ENCODE measurements at regions not wholly inside any gene's neighbourhood (a gene's known extent, or its start where the extent isn't known, plus 50 kb on each side); places are given as distances from the start of the nearest gene placed in this dataset.

- Histone ChIP-seq H2BK5ac (ENCODE audit: low read depth, low read length, poor library complexity, severe bottlenecking) (no peak overlapping the region), H3K9me3 (ENCODE audit: control insufficient read depth, insufficient read depth, low read length) (no peaks in the 10 kb centered on the region), H3K36me3 (ENCODE audit: control insufficient read depth, insufficient read depth, low read length) (no peaks in the 10 kb centered on the region), H4K5ac (ENCODE audit: low read depth, low read length) (no peak overlapping the region), H3K4ac (ENCODE audit: low read depth, low read length) (no peak overlapping the region), H3K4me2 (ENCODE audit: low read depth, low read length) (no peak overlapping the region), H3K27ac (ENCODE audit: insufficient read depth, low read length) (no peak overlapping the region), H3K27me3 (ENCODE audit: control insufficient read depth, insufficient read depth, low read length) (no peaks in the 10 kb centered on the region), H2BK120ac (ENCODE audit: low read depth, low read length) (no peak overlapping the region), H3K14ac (replicated peaks; ENCODE audit: low read depth, low read length) (no peak overlapping the region), H3K9me1 (ENCODE audit: insufficient read depth, low read length) (no peaks in the 10 kb centered on the region), H4K8ac (ENCODE audit: low read depth in 2 of 2, low read length in 2 of 2) (peak overlapping the region in 1 of 2 experiments; percentile 37; a peak in 1 of 4 replicates), H2BK15ac (ENCODE audit: low read depth, low read length) (no peak overlapping the region), H2BK20ac (ENCODE audit: low read depth, low read length) (no peak overlapping the region), H4K91ac (ENCODE audit: insufficient read depth, low read depth, low read length) (no peak overlapping the region), H2AK9ac (replicated peaks; ENCODE audit: low read depth, low read length, poor library complexity) (no peak overlapping the region), H2AK5ac (ENCODE audit: low read depth, low read length) (no peak overlapping the region), H3K4me1 (ENCODE audit: control insufficient read depth, insufficient read depth, low read length) (no peaks in the 10 kb centered on the region), H3K9ac (ENCODE audit: low read depth, low read length) (no peak overlapping the region), H3K4me3 (ENCODE audit: insufficient read depth, low read depth, low read length) (no peak overlapping the region), H3K56ac (ENCODE audit: extremely low read depth, insufficient read depth, low read length) (no peak overlapping the region), H3K79me1 (ENCODE audit: low read depth in 1 of 2, low read length in 2 of 2) (no peaks in the 10 kb centered on the region), H2AFZ (replicated peaks; ENCODE audit: low read length, poor library complexity) (no peak overlapping the region), H3K18ac (ENCODE audit: low read depth, low read length) (no peak overlapping the region), H4K20me1 (ENCODE audit: insufficient read depth, low read length) (no peaks in the 10 kb centered on the region), H3K23ac (ENCODE audit: low read depth, low read length) (no peak overlapping the region)
- DNase-seq (no peak), ATAC-seq (ENCODE audit: low read depth) (no peak)
- BruUV-seq (replicated peaks), result no TSS peak
- in situ Hi-C loops (cut with MboI; ENCODE audit: low sequenced_read_pairs) (no loop called here), intact Hi-C loops (cut with micrococcal nuclease) (no loop called here), dilution Hi-C loops (cut with HindIII; ENCODE audit: low sequenced_read_pairs, unreplicated experiment) (no loop called here)
- POLR2A ChIA-PET (ENCODE audit: unreplicated experiment), result no interaction called here
- WGBS, 2 experiments (ENCODE audit: extremely low coverage in 2 of 2, insufficient read length in 1 of 2), result no CpG with 5 or more reads among the region's 3 CpGs
- CTCF ChIA-PET, result no interaction called here
- TF ChIP-seq CEBPB (IDR thresholded peaks at IDR 0.05; ENCODE audit: low read depth, low read length) (no peak), ELK1 (IDR thresholded peaks at IDR 0.05; ENCODE audit: borderline replicate concordance, low read depth, low read length) (no peak), CHD1 (IDR thresholded peaks at IDR 0.05; ENCODE audit: low read depth, low read length) (no peak), RCOR1 (IDR thresholded peaks at IDR 0.05; ENCODE audit: insufficient replicate concordance, low read length) (no peak), USF2 (IDR thresholded peaks at IDR 0.05; ENCODE audit: low read depth, low read length) (no peak), MAZ (IDR thresholded peaks at IDR 0.05; ENCODE audit: borderline replicate concordance, low read depth, low read length) (no peak), FOS (IDR thresholded peaks at IDR 0.05; ENCODE audit: low read depth, low read length) (no peak), CTCF (conservative IDR thresholded peaks at IDR 0.05; ENCODE audit: low read depth, low read length) (no peak), NFE2L2 (IDR thresholded peaks at IDR 0.05; ENCODE audit: low read depth, low read length) (no peak), POLR2A (IDR thresholded peaks at IDR 0.05; ENCODE audit: low read depth, low read length) (no peak), RAD21 (IDR thresholded peaks at IDR 0.05; ENCODE audit: low read length) (no peak)
These were observed 112.4 kb downstream of the HDGFL1 start for GRCh38 chr6:22681761-22682160.
